ENCODE measurements at regions not wholly inside any gene's neighbourhood (a gene's known extent, or its start where the extent isn't known, plus 50 kb on each side); places are given as distances from the start of the nearest gene placed in this dataset.

DNA sequence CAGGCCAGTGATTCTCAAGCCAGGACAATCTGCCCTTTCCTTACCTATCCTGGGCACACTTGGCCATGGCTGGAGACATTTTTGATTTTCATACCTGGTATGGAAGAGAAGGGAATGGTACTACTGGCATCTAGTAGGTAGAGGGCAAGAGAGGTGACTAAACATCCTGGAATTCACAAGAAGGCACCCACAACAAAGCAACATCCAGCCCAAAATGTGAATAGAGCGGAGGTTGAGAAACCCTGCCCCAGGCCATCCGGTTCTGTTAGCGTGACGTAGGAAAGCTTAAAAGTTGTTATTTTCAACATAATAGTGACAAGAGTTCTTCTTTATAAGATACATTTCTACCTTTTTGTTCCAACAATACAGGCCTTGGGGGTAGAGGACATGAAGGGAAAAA is 114.9 kb upstream of the ALX4 start:
- H3K4me1 ChIP-seq (ENCODE audit: control insufficient read depth in 1 of 2, insufficient read depth in 2 of 2, low read length in 2 of 2), result no peaks in the 10 kb centered on the region
- intact Hi-C loops (cut with micrococcal nuclease), result no loop called here
- CTCF ChIA-PET, result no interaction called here
- H3K9me3 ChIP-seq (ENCODE audit: control insufficient read depth in 1 of 2, insufficient read depth in 1 of 2, low read depth in 1 of 2, low read length in 2 of 2), result no peaks in the 10 kb centered on the region
- H3K9me2 ChIP-seq (ENCODE audit: insufficient read depth), result no peaks in the 10 kb centered on the region
- RAD21 ChIA-PET (ENCODE audit: low non-redundant PET in 1 of 2, low total read pairs in 2 of 2, uncharacterized antibody in 2 of 2, unreplicated experiment in 2 of 2), result no interaction called here
- H3K27me3 ChIP-seq (ENCODE audit: insufficient read depth, low read length), result peaks cover 15% of the 10 kb centered on the region; the same call in 1 of the 2 replicates
- no peak overlapping the region for H3K4me2 ChIP-seq (ENCODE audit: low read length)
- H3K36me3 ChIP-seq (ENCODE audit: control insufficient read depth in 1 of 2, insufficient read depth in 2 of 2, low read length in 2 of 2), result no peaks in the 10 kb centered on the region
- POLR2A ChIA-PET, result no interaction called here
- ATAC-seq (no peak), DNase-seq (ENCODE audit: low read depth, low spot score) (no peak)
- H3K79me2 ChIP-seq (ENCODE audit: insufficient read depth, low read length), result no peaks in the 10 kb centered on the region
- BruUV-seq (replicated peaks), result no TSS peak
- no peak overlapping the region for H3K4me3 ChIP-seq (replicated peaks in 1 of 2; ENCODE audit: low read depth in 1 of 2, low read length in 2 of 2)
- H3K27ac ChIP-seq (ENCODE audit: low read depth, low read length), result no peak overlapping the region
- no peak overlapping the region for H3K9ac ChIP-seq (ENCODE audit: low read length)
- H4K20me1 ChIP-seq (ENCODE audit: insufficient read depth), result no peaks in the 10 kb centered on the region
- no peak overlapping the region for H2AFZ ChIP-seq (ENCODE audit: low read depth, low read length, poor library complexity, severe bottlenecking)
- no peak for TF ChIP-seq TCF7L2 (IDR thresholded peaks at IDR 0.05; ENCODE audit: borderline replicate concordance, extremely low read depth, insufficient read depth, insufficient read length)
- TF ChIP-seq FOSL1 (IDR thresholded peaks at IDR 0.05; ENCODE audit: low read depth), result no peak
- TF ChIP-seq, protein P1, sequence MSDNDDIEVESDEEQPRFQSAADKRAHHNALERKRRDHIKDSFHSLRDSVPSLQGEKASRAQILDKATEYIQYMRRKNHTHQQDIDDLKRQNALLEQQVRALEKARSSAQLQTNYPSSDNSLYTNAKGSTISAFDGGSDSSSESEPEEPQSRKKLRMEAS (IDR thresholded peaks at IDR 0.05), result no peak
- TF ChIP-seq EZH2phosphoT487 (IDR thresholded peaks at IDR 0.05; ENCODE audit: borderline replicate concordance), result no peak
- TF ChIP-seq EGR1 (IDR thresholded peaks at IDR 0.05; ENCODE audit: low read depth), result no peak
- no peak for TF ChIP-seq ELF1 (IDR thresholded peaks at IDR 0.05; ENCODE audit: borderline replicate concordance, low read depth)
- no peak for TF ChIP-seq RAD21 (IDR thresholded peaks at IDR 0.05; ENCODE audit: low read depth)
- no peak for TF ChIP-seq EZH2 (IDR thresholded peaks at IDR 0.05)
- no peak for TF ChIP-seq CBX3 (IDR thresholded peaks at IDR 0.05; ENCODE audit: low read depth)
- no peak for TF ChIP-seq CTCF (IDR thresholded peaks at IDR 0.05 in 2 of 3, conservative IDR thresholded peaks at IDR 0.05 in 1 of 3; ENCODE audit: borderline replicate concordance in 1 of 3, insufficient read depth in 1 of 3, low read depth in 2 of 3, low read length in 2 of 3)
- TF ChIP-seq REST (IDR thresholded peaks at IDR 0.05; ENCODE audit: low read depth), result no peak
- TF ChIP-seq POLR2AphosphoS5 (IDR thresholded peaks at IDR 0.05; ENCODE audit: low read depth, low read length), result no peak
- TF ChIP-seq SP1 (IDR thresholded peaks at IDR 0.05; ENCODE audit: low read depth), result no peak
- TF ChIP-seq, protein P2, sequence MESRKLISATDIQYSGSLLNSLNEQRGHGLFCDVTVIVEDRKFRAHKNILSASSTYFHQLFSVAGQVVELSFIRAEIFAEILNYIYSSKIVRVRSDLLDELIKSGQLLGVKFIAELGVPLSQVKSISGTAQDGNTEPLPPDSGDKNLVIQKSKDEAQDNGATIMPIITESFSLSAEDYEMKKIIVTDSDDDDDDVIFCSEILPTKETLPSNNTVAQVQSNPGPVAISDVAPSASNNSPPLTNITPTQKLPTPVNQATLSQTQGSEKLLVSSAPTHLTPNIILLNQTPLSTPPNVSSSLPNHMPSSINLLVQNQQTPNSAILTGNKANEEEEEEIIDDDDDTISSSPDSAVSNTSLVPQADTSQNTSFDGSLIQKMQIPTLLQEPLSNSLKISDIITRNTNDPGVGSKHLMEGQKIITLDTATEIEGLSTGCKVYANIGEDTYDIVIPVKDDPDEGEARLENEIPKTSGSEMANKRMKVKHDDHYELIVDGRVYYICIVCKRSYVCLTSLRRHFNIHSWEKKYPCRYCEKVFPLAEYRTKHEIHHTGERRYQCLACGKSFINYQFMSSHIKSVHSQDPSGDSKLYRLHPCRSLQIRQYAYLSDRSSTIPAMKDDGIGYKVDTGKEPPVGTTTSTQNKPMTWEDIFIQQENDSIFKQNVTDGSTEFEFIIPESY (IDR thresholded peaks at IDR 0.05; ENCODE audit: extremely low read depth, insufficient replicate concordance, low read length), result no peak
- TF ChIP-seq SRF (IDR thresholded peaks at IDR 0.05; ENCODE audit: low read depth), result no peak
- TF ChIP-seq ATF3 (IDR thresholded peaks at IDR 0.05), result no peak
- no peak for TF ChIP-seq CEBPB (IDR thresholded peaks at IDR 0.05; ENCODE audit: low read depth)

Measured in HCT116 (cell line).